PC-9 (cell line): ENCODE measurements at regions not wholly inside any gene's neighbourhood (a gene's known extent, or its start where the extent isn't known, plus 50 kb on each side); places are given as distances from the start of the nearest gene placed in this dataset.

Experiments
- BruUV-seq: library from RNA; stranded (reverse); fragments of 400-500 nt; replicated peaks from 2 replicates; lab custom pipeline; 2021; lab: Mats Ljungman, UMichigan
- CTCF ChIA-PET: fragments of 300-600 bp; sonication (Branson Sonifier 250); formaldehyde crosslinking; loops from one replicate; lab custom pipeline; 2022; ENCODE audit warnings: antibody characterized with exemption; lab: Charles Lee
- POLR2A ChIA-PET: fragments of 300-600 bp; sonication (Branson Sonifier 250); formaldehyde crosslinking; loops from one replicate; lab custom pipeline; 2022; ENCODE audit warnings: antibody characterized with exemption; ENCODE audit not compliant: unreplicated experiment; lab: Charles Lee
- DNase-seq, 2 experiments: peaks; one replicate each; pipeline versions ENCODE4 v3.0.0 to v3.0.0-alpha.2; 2015 to 2022; ENCODE audit warnings: mixed read lengths in 1 of 2
- H2AFZ ChIP-seq: fragments of 200-600 bp; sonication (generic); 2 replicates; pipeline ENCODE4 v1.8.1; 2017; ENCODE audit warnings: antibody characterized with exemption
- H3F3A ChIP-seq: fragments of 200-600 bp; sonication (generic); 2 replicates; pipeline ENCODE4 v1.8.1; 2017; ENCODE audit warnings: antibody characterized with exemption, mild to moderate bottlenecking, low read depth; ENCODE audit not compliant: insufficient read depth
- H3K27ac ChIP-seq: fragments of 200-600 bp; sonication (generic); 2 replicates; pipeline ENCODE4 v1.6.1; 2016; ENCODE audit warnings: mixed run types
- H3K27me3 ChIP-seq: fragments of 200-600 bp; sonication (generic); 2 replicates; pipeline ENCODE4 v1.6.1; 2016; ENCODE audit warnings: low read depth, mixed run types; ENCODE audit not compliant: insufficient read depth
- H3K36me3 ChIP-seq: fragments of 200-600 bp; sonication (generic); 2 replicates; pipeline ENCODE4 v1.6.1; 2016; ENCODE audit warnings: low read depth, mixed run types
- H3K4me1 ChIP-seq: fragments of 200-600 bp; sonication (generic); replicated peaks from 2 replicates; pipeline ENCODE4 v1.6.1; 2016; ENCODE audit warnings: mixed run types; ENCODE audit not compliant: insufficient read depth
- H3K4me2 ChIP-seq: fragments of 200-600 bp; sonication (generic); 2 replicates; pipeline ENCODE4 v1.6.1; 2017; ENCODE audit warnings: mixed run types
- H3K4me3 ChIP-seq: fragments of 200-600 bp; sonication (generic); 2 replicates; pipeline ENCODE4 v1.6.1; 2016; ENCODE audit warnings: mixed run types
- H3K79me2 ChIP-seq: fragments of 200-600 bp; sonication (generic); 2 replicates; pipeline ENCODE4 v1.6.1; 2017; ENCODE audit warnings: low read depth, mixed run types
- H3K9me2 ChIP-seq: fragments of 200-600 bp; sonication (generic); 2 replicates; pipeline ENCODE4 v1.8.1; 2017; ENCODE audit warnings: mild to moderate bottlenecking; ENCODE audit not compliant: insufficient read depth
- H3K9me3 ChIP-seq: fragments of 200-600 bp; sonication (generic); 2 replicates; pipeline ENCODE4 v1.8.1; 2016; ENCODE audit warnings: low read depth; ENCODE audit not compliant: insufficient read depth
- H4K20me1 ChIP-seq: fragments of 200-600 bp; sonication (generic); 2 replicates; pipeline ENCODE4 v1.8.1; 2017; ENCODE audit not compliant: insufficient read depth
- EZH2 ChIP-seq: fragments of 200-600 bp; sonication (generic); IDR thresholded peaks from 2 replicates; pipeline ENCODE4 v1.8.0; 2017; ENCODE audit warnings: antibody characterized with exemption, low read depth
- intact Hi-C: fragments of 100-400 bp; cut with micrococcal nuclease; formaldehyde crosslinking; loops from one replicate; pipeline ENCODE4 v1.10.0; 2022; ENCODE audit not compliant: unreplicated experiment
- TF ChIP-seq, protein P1 (sequence below): fragments of 200-600 bp; sonication (generic); conservative IDR thresholded peaks from 2 replicates; pipeline ENCODE4 v1.6.1; 2017; ENCODE audit warnings: mixed run types, antibody characterized with exemption, mild to moderate bottlenecking, moderate library complexity

DNA sequence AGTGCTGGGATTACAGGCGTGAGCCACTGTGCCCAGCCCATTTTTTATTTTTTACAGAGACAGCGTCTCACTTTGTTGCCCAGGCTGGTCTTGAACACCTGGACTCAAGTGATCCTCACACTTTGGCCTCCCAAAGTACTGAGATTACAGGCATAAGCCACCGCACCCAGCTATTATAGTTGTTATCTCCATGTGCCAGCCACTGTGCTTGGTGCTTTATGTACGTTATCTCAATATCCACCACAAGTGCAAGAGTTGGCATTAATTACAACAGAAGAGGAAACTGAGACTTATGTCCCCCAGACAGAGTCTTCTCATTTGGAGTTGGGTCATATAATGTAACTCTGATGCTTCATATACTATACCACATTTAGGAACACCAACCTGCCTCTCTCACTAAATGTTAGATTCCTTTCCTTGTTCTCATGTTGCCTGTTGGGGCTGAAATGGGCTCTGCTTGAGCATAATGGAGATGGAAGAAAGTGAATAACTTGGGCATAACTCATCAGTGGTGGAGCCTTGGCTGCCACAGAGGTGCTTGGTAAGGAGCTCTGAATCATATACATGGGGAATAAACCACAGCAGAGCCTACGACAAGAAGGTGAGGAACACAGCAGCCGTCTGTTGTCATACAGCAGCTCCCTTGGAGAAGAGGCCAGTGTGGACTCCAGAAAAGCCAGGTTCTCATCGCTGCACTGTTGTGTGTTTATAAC is 84.3 kb downstream of the SPRY1 start:
- no peak overlapping the region for H3K4me2 ChIP-seq
- H4K20me1 ChIP-seq, result no peaks in the 10 kb centered on the region
- no peak overlapping the region for H3K4me3 ChIP-seq
- H2AFZ ChIP-seq, result no peak overlapping the region
- H3K36me3 ChIP-seq, result no peaks in the 10 kb centered on the region
- intact Hi-C loops, result no loop called here
- H3K27ac ChIP-seq, result no peak overlapping the region
- H3K4me1 ChIP-seq, result peaks cover 31% of the 10 kb centered on the region
- H3K27me3 ChIP-seq, result no peaks in the 10 kb centered on the region
- H3F3A ChIP-seq, result peaks cover 27% of the 10 kb centered on the region
- no peak for TF ChIP-seq EZH2
- TF ChIP-seq, protein P1, sequence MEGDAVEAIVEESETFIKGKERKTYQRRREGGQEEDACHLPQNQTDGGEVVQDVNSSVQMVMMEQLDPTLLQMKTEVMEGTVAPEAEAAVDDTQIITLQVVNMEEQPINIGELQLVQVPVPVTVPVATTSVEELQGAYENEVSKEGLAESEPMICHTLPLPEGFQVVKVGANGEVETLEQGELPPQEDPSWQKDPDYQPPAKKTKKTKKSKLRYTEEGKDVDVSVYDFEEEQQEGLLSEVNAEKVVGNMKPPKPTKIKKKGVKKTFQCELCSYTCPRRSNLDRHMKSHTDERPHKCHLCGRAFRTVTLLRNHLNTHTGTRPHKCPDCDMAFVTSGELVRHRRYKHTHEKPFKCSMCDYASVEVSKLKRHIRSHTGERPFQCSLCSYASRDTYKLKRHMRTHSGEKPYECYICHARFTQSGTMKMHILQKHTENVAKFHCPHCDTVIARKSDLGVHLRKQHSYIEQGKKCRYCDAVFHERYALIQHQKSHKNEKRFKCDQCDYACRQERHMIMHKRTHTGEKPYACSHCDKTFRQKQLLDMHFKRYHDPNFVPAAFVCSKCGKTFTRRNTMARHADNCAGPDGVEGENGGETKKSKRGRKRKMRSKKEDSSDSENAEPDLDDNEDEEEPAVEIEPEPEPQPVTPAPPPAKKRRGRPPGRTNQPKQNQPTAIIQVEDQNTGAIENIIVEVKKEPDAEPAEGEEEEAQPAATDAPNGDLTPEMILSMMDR, result no peak
- DNase-seq, result peak; percentile 17 to 76
- H3K9me2 ChIP-seq, result no peaks in the 10 kb centered on the region
- no peaks in the 10 kb centered on the region for H3K79me2 ChIP-seq
- ChIA-PET CTCF (no interaction called here), POLR2A (no interaction called here)
- H3K9me3 ChIP-seq, result no peaks in the 10 kb centered on the region
- BruUV-seq, result no TSS peak

DNA sequence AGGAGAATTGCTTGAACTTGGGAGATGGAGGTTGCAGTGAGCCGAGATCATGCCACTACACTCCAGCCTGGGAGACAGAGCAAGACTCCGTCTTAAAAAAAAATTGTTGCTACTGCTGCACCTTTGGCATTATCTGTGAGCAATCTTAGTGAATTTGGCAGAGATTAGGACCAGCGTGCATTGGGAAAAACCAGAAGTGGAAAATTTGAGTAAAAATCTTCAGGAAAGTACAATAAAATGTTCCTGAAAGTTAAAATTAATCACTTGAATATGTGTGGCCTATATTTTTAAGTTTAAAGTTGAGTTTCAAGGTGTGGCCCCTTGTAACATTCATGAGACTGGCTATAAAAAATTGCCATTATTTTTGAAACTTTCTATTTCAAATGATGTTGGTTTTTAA is 85.1 kb downstream of the SPRY1 start:
- Histone ChIP-seq H3K4me3 (no peak overlapping the region), H3K9me2 (no peaks in the 10 kb centered on the region), H3F3A (peaks cover 27% of the 10 kb centered on the region), H3K36me3 (no peaks in the 10 kb centered on the region), H3K27me3 (no peaks in the 10 kb centered on the region), H3K4me1 (peaks cover 31% of the 10 kb centered on the region), H3K27ac (no peak overlapping the region), H3K9me3 (no peaks in the 10 kb centered on the region), H2AFZ (no peak overlapping the region), H3K4me2 (no peak overlapping the region), H3K79me2 (no peaks in the 10 kb centered on the region), H4K20me1 (no peaks in the 10 kb centered on the region)
- CTCF ChIA-PET, result no interaction called here
- no peak for TF ChIP-seq EZH2
- TF ChIP-seq, protein P1, result no peak
- intact Hi-C loops, result no loop called here
- no TSS peak for BruUV-seq
- POLR2A ChIA-PET, result no interaction called here
- no peak for DNase-seq

DNA sequence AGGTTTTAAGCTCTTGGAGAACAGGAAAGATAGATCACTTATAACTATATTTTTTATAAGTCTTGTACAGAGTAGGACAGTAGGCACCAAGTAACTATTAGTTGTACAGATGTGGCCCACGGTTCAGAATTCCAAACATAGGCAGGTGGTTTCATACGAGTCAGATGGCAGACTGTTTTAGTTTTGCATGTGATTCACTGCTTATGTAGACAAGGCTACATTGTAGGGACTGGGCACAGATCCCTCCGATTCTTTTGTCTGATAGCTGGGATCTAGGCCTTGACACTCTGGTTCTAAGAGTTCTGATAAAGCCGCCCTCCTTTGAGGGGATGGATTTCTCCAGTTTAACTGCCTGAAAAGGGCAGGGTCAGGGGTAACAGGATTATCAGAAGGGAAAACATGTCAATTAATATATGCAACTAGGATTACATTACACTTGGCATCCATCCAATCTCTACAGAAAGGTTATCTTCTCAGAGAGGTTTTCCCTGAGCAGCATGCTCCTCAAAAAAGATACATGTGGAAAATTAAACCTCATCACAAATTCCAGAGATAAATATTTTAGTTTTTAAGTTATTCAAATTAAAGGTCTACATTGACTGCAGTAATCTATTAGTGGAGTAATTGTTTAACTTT is 87.8 kb downstream of the SPRY1 start:
- POLR2A ChIA-PET, result no interaction called here
- no peak overlapping the region for H3K4me3 ChIP-seq
- H3K36me3 ChIP-seq, result no peaks in the 10 kb centered on the region
- no peaks in the 10 kb centered on the region for H3K9me3 ChIP-seq
- H3F3A ChIP-seq, result peaks cover 22% of the 10 kb centered on the region
- H3K27ac ChIP-seq, result no peak overlapping the region
- no peaks in the 10 kb centered on the region for H3K9me2 ChIP-seq
- no peak overlapping the region for H2AFZ ChIP-seq
- H3K4me1 ChIP-seq, result peaks cover 23% of the 10 kb centered on the region
- no peak for DNase-seq
- TF ChIP-seq, protein P1, result no peak
- TF ChIP-seq EZH2, result no peak
- H3K4me2 ChIP-seq, result no peak overlapping the region
- intact Hi-C loops, result no loop called here
- H4K20me1 ChIP-seq, result no peaks in the 10 kb centered on the region
- H3K79me2 ChIP-seq, result no peaks in the 10 kb centered on the region
- H3K27me3 ChIP-seq, result no peaks in the 10 kb centered on the region
- BruUV-seq, result no TSS peak
- CTCF ChIA-PET, result no interaction called here
